Endometrial microvascular endothelial cells (primary cell): ENCODE measurements at regions not wholly inside any gene's neighbourhood (a gene's known extent, or its start where the extent isn't known, plus 50 kb on each side); places are given as distances from the start of the nearest gene placed in this dataset.

Experiments
- in situ Hi-C: cut with HindIII; loops from 2 replicates; pipeline ENCODE4 v1.10.0; 2017; ENCODE audit warnings: low sequenced_read_pairs, low pct_unique_long_range_greater_than_20kb; ENCODE audit errors: inconsistent ontology term

DNA sequence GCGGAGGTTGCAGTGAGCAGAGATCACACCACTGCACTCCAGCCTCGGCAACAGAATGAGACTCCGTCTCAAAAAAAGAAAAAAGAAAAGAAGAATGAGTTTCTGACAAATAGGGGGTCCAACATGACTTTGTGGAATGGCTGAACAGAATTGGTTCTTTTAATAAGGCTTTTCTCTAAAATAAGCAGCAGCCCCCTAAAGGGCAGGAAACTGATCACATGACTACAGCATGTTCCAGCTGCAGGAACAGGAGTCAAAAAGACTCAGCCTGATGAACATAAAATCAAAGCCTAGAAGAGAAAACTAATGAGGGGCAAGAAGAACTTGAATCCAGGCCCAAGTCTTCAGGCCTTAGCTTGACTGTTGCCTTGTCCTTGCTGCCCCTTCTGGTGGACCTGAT, 89.7 kb upstream of the ARRDC4 start:
- in situ Hi-C loops, result no loop called here

DNA sequence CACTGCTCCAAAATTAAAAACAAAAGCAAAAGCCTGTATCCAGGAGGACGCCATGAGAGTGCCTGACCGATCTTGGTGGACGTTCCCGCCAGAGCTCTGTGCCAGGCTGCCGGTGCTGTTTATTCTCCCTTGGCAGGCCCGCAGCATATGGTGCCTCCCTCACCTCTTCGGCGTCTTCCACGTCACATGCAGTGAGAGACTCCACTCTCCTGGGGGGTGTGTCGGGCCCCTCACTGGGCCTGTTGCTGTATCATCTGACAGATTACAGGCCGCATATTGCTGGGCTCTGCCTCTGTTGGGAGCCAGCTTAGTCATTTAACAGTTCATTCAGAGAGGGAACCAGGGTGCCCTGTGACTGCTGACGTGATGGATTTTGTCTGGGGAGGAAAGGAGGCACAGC, 86.4 kb upstream of the ARRDC4 start:
- in situ Hi-C loops, result no loop called here

DNA sequence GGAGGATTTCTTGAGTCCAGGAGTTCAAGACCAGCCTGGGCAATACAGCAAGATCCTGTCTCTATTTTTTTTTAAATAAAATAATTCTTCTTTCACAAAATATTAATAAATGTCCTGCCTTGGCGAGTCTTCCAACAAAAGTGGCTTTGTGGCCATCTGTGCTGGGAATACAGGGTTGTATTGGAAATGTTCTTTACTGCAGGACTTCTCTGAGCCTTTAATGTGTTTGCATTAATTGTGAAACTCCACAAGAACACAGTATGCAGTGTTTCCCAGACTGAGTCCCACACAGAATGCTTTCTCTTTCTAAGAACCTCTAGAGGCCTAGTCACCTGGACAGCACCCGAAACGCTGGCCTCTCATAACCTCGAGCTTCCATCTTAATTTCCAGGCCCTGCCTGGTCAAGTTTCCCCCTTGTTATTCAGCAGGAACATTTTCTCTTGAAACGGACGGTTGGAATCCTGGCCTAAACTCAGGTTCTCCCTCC, 85.4 kb upstream of the ARRDC4 start:
- in situ Hi-C loops, result no loop called here

DNA sequence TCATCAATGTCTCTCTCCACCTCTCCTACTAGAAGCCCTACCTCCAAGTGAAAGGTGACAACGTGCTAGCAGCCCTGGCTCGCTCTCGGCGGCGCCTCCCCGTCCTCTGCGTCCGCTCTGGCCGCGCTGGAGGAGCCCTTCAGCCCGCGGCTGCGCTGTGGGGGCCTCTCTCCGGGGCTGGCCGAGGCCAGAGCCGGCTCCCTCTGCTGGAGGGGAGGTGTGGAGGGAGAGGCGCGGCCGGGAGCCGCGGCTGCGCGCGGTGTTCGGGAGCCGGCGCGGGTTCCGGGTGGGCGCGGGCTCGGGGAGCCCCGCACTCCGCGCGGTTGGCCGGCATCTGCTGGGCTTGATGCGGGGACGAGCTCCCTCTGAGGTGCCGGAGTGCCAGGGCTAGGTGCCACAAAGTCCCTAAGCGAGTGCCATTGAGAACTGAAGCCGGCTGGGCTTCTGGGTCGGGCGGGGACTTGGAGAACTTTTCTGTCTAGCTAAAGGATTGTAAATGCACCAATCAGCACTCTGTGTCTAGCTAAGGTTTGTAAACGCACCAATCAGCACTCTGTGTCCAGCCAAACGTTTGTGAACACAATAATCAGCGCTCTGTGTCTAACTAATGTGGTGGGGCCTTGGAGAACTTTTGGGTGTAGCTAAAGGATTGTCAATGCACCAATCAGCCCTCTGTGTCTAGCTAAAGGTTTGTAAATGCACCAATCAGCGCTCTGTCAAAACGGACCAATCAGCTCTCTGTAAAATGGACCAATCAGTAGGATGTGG, 84.8 kb upstream of the ARRDC4 start:
- in situ Hi-C loops, result no loop called here

DNA sequence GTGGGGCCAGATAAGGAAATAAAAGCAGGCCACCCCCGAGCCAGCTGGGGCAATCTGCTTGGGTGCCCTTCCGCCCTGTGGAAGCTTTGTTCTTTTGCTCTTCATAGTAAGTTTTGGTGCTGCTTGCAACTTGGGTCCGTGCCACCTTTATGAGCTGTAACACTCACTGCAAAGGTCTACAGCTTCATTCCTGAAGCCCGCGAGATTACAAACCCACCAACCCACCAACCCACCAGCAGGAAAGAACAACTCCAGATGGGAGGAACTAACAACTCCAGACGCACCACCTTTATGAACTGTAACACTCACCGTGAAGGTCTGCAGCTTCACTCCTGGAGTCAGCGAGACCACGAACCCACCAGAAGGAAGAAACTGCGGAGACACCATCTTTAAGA, 84.2 kb upstream of the ARRDC4 start:
- in situ Hi-C loops, result no loop called here

DNA sequence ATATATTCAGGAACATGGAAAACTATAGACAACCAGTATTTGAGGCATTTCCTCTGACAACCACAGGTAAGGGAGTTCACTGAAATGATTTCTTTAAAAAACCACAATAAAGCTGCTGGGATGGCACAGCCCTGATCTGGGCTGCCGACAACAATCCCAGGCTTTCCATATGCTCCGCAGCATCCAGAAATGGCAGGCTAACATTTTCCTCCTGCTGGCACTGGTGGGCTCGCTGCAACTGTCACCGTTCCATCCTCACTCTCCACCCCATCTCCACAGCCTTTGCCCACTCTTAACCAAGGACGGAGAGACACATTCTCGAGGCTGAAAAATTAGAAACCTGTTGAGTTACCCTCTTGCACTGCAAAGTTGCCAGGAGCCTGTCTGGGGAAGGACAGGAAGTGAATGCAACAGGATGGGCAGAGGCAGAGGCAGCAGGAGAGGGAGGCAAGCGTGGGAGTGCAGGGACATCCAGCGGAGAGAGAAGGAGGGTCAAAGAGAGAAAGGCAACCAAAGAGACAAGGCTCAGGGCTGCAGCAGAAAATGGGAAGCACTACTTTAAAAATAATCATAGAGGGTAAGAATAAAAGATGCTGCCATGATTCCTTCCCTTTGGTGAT, 79.0 kb upstream of the ARRDC4 start:
- in situ Hi-C loops, result no loop called here

DNA sequence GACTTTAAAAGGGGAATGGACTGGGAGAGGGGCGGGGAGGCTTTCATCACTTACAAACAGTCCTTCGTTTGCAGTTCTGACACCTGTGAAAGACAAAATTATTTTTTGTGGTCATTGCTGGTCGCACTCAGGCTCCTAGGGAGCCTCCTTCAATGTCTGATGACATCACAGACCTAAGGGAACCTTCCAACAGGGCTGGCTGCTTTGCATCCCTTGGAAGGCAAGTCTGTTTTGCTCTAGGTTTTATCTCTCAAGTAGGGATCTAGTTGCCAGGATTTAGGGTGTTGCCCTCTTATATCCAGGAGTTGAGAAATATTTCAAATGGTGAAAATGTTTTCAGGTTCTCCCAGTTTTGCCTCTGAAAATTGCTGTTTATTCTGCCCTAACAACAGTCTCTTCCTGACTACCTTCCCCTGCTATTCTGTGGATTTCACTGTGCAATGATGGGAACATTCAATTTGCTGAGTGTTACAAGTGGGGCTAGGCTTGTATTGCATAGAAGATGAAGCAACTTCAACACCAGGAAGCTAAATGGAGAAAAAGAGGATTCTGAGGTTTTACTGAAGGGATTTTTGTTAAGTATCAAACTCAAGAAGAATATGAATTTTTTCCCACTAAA, 75.9 kb upstream of the ARRDC4 start:
- in situ Hi-C loops, result no loop called here

DNA sequence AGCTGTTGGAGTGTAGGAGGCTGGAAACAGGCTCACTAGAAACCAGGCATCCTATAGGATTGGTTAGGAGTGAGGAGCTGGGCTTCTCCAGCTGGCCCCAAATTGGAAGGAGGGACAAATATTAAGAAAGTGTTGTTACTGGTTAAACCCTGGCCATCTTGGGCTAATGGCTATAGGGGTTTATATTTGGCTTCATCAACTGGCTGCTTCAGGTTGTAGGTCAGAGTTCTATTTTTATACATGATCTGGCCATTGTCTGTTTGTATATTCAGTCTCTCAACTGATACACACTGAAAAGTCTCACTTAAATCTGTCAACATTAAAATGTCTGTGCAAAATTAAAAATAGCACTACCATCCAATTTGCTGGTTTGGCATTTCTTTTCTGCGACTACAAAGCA, 70.2 kb upstream of the ARRDC4 start:
- in situ Hi-C loops, result no loop called here

DNA sequence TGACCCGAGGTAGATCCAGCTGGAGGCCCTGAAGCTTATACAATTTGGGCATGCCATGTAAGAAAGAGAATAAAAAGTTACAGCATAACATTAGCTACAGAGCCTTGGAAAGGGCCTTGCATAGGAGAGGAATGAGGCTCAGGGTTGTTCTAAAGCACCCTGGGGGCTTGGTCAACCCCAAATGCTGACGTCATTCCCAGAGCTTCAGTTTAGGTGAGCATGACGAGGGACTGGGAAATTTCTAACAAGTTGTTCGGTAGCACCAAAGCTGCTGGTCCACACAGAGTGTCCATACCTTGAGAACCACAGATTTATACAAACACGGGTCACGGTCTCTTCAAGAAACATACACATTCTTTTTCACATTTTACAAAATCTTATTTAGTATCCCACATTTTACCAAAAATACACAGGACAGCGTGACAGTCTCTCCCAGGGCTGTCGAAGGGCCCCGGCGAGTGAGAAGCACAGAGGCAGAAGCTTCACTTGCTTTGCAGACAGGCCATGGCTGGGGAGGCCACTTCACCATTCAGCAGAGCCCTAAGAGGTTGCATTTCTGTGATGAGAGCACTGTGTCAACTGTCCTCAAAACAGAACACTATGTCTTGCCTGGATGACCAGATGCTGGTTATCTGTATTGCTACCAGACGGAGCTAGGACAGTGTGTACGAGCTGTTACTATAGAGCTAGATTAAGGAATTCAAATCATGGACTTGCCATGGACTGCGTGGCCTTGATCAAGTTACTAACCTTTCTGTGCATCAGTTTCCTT, 68.2 kb upstream of the ARRDC4 start:
- in situ Hi-C loops, result no loop called here

DNA sequence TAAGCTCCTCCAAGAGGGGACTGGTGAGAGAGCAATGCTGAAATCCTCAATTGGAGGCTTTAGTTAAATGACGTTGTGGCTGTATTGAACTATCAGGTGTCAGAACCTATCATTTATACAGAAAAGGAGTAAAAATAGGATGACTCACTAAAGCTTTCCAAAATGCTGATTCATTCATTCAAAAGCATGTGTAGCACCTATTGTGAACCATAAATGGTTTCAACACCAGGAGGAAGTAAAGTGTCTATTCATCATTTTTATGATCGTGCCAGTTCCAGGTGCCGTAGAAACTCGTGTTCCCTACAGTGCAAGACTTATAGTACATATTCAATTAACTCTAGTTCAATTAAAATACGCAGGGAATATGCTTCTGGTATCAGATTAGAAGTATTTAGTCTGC, 66.5 kb upstream of the ARRDC4 start:
- in situ Hi-C loops, result no loop called here

DNA sequence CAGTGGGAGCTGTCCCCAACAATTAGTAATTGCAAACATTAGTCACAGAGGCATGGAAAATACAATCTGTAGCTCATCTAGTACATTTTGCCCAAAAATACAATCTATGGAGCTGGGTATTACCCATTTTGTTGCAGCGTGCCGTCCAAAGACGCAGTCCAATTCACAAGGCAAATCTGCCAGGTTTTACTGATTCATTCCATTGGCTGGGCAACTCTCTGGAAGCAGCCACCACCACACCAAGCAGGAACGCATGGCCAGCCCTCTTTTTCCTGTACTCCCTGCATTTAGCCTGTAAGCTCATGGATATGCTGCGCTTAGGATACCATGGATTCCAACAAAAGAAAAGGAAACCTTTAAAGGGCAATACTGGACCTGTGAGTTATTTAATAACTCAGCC, 60.5 kb upstream of the ARRDC4 start:
- in situ Hi-C loops, result no loop called here

DNA sequence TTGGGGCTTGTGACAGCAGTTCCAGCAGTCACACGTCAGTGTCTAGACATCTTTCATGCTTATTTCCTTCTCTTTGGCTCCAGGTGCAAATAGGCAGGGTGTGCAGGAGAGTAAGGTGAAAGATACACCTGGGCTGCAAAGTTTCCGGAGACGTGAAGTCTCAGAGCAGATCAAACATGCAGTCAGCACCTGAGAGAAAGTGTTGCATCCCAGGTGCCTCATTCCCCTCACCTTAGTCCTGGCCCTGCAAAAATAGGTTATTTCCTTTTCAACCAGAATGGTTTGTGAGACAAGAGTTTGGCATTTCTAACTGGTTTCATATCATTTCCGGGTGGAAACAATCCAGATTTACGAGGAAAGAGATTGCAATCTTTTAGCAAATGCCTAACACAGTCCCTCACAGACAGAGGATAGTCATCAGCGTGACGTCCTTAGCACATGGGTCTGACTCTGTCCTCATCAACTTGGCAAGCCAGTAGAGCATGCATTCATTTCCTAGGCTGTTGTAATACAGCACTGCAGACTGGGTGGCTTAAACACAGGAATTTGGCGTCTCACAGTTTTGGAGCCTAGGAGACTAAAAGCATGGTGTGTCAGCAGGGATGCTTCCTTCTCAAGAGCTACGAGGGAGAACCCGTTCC, 58.2 kb upstream of the ARRDC4 start:
- in situ Hi-C loops, result no loop called here

DNA sequence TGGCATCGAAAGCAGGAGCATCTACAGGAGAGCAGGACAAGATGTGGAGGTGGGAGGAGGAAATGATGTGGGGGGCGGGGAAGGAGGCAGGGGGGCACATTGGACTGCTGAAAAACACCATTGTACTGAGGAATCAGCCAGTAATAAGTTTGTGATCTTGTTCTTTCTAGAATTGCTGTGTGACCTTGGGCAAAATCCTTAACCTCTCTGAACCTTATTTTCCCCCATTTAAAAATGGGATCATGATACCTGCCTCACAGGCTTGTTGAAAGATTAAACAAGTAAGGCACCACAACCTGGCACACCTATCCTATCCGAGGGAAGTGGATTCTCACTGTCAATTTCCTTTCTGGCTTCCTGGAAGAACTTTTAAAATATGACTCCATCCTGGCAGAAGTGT, 56.9 kb upstream of the ARRDC4 start:
- in situ Hi-C loops, result no loop called here

DNA sequence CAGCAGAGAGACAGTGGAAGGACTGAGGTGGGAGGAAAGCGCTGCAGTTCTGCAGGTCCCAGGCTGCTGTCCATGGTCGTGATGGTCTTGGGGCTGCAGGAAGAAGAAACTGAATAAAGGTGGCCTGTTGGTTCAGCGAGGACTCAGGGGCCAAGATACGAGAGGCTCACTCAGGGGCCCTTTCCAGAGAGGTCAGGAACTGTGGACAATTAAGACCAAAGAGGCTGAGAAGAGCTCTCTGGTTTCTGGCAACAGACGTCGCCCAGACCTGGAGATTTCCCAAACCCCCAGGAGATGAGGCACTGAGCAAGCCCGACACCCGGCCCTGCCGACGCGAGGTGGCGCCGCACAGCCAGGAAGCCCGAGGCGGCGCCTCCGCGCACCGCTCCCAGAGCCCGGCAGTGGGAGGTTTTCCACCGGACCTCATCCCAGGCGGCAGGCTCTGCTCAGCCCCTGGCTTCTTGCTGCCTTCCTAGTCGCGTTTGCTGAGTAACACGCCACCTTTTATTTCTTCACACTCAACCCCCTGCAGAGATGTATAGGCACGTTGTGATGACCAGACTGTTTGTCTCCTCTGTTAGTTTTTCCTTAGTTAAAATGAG, 56.4 kb upstream of the ARRDC4 start:
- in situ Hi-C loops, result no loop called here

DNA sequence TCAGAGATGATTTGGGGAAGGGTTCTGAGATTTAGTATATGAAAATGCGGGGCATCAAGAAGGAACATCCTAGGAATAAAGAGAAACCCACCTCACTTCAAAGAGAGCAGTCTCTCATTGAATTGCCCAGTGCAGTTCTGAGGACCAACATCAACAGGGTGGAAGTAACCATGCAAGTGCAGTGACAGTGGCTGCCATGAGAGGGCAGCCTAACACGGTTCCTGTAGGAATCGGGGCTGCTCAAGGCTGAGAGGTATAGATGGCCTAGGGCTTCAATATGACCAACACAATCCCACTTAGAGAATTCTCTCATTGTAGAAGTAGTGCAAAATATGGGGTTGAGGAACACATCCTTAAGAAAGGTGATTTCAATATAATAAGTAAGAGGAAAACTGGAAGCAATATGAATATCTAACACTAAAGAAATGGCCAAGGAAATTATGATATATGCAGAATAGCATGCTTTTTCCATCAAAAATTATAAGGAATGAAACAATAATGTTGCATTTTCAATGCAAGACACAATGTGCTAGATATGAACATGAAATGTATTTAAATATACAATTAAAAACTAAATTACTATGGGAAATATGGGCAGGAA, 51.1 kb upstream of the ARRDC4 start:
- in situ Hi-C loops, result no loop called here
